ENCODE measurements at regions not wholly inside any gene's neighbourhood (a gene's known extent, or its start where the extent isn't known, plus 50 kb on each side); places are given as distances from the start of the nearest gene placed in this dataset.

DNA sequence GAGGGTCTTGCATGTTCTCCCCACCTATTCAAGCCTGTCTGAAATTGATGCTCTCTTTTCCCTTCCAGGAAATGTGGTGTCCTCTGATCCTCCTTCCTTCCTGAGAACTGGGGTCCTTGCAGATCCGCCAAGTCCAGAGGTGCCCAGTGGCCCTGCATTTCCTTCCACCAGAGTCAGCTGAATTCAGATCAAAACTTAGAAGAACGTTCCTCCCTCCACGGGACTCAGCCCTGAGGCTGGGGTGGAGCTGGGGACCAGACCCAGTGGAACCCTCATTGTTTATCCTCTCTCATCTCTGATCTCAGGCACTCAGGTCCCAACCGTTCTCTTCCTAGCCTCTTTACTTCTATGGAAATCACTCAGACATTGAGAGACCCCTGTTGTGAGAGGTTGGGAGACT is 477.3 kb downstream of the TSHZ3 start:
- peaks cover 3% of the 10 kb centered on the region for H3K27me3 Mint-ChIP-seq (ENCODE audit: low read depth)
- Histone ChIP-seq H3K27me3 (ENCODE audit: insufficient read depth, low read length) (no peaks in the 10 kb centered on the region), H3K4me2 (ENCODE audit: insufficient read depth, insufficient read length, low read length) (no peak overlapping the region), H3K4me1 (ENCODE audit: insufficient read depth, low read length) (no peaks in the 10 kb centered on the region), H3T11ph (ENCODE audit: low read length) (no peak overlapping the region), H2BK20ac (ENCODE audit: low read depth, low read length, poor library complexity, severe bottlenecking) (no peak overlapping the region), H3K56ac (ENCODE audit: insufficient read length, low read depth, low read length) (no peak overlapping the region), H3K14ac (ENCODE audit: insufficient read depth, low read length) (no peak overlapping the region), H4K91ac (ENCODE audit: insufficient read length, low read depth, low read length) (no peak overlapping the region), H3K9ac (ENCODE audit: extremely low read depth, insufficient read length, low read length) (no peak overlapping the region), H2BK12ac (ENCODE audit: insufficient read length, low read depth, low read length) (no peak overlapping the region), H2BK15ac (ENCODE audit: low read depth, low read length) (no peak overlapping the region), H3K79me1 (ENCODE audit: insufficient read depth, low read depth, low read length, poor library complexity, severe bottlenecking) (no peaks in the 10 kb centered on the region), H3K4ac (ENCODE audit: low read depth, low read length) (no peak overlapping the region), H3K27ac (ENCODE audit: insufficient read length, low read depth, low read length) (no peak overlapping the region), H2AFZ (ENCODE audit: low read length) (no peak overlapping the region), H3K18ac (ENCODE audit: insufficient read length, low read depth, low read length) (no peak overlapping the region), H4K8ac (replicated peaks; ENCODE audit: insufficient read length, low read depth, low read length) (no peak overlapping the region), H3K23ac (ENCODE audit: insufficient read length, low read depth, low read length) (no peak overlapping the region), H3K23me2 (ENCODE audit: insufficient read length, low read depth, low read length, poor library complexity, severe bottlenecking) (no peaks in the 10 kb centered on the region), H4K5ac (ENCODE audit: insufficient read length, low read depth, low read length) (no peak overlapping the region), H3K79me2 (ENCODE audit: insufficient read depth, low read length) (no peaks in the 10 kb centered on the region), H2AK5ac (ENCODE audit: insufficient read length, low read length) (no peak overlapping the region), H2BK120ac (ENCODE audit: low read depth, low read length, poor library complexity, severe bottlenecking) (no peak overlapping the region), H2BK5ac (ENCODE audit: insufficient read length, low read length) (no peak overlapping the region), H3K9me3 (ENCODE audit: control insufficient read depth, low read depth, low read length) (no peaks in the 10 kb centered on the region), H4K20me1 (ENCODE audit: control insufficient read depth, insufficient read depth, insufficient read length) (no peaks in the 10 kb centered on the region)
- H3K4me1 Mint-ChIP-seq: no peaks in the 10 kb centered on the region
- TF ChIP-seq, protein P1, sequence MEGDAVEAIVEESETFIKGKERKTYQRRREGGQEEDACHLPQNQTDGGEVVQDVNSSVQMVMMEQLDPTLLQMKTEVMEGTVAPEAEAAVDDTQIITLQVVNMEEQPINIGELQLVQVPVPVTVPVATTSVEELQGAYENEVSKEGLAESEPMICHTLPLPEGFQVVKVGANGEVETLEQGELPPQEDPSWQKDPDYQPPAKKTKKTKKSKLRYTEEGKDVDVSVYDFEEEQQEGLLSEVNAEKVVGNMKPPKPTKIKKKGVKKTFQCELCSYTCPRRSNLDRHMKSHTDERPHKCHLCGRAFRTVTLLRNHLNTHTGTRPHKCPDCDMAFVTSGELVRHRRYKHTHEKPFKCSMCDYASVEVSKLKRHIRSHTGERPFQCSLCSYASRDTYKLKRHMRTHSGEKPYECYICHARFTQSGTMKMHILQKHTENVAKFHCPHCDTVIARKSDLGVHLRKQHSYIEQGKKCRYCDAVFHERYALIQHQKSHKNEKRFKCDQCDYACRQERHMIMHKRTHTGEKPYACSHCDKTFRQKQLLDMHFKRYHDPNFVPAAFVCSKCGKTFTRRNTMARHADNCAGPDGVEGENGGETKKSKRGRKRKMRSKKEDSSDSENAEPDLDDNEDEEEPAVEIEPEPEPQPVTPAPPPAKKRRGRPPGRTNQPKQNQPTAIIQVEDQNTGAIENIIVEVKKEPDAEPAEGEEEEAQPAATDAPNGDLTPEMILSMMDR (conservative IDR thresholded peaks at IDR 0.05): no peak
- H3K27ac Mint-ChIP-seq: no peak overlapping the region
- H3K9me3 Mint-ChIP-seq: peaks cover 0 to 13% of the 10 kb centered on the region in 2 experiments; a peak in 3 of 5 replicates
- H3K36me3 Mint-ChIP-seq (ENCODE audit: insufficient read depth in 1 of 3, low read depth in 3 of 3): no peaks in the 10 kb centered on the region; a peak in 1 of 7 replicates
- no peak overlapping the region for H3K4me3 Mint-ChIP-seq
- WGBS (ENCODE audit: extremely low coverage, insufficient read length, low lambda C conversion rate): no CpG with 5 or more reads among the region's 4 CpGs
- DNase-seq: peak; percentile 5

Data from H9 (cell line).